Activated naive CD8-positive, alpha-beta T cell treated with anti-CD3 and anti-CD28 coated beads for 36 hours (primary cell): ENCODE measurements at regions not wholly inside any gene's neighbourhood (a gene's known extent, or its start where the extent isn't known, plus 50 kb on each side); places are given as distances from the start of the nearest gene placed in this dataset.

Source experiments
- DNase-seq: peaks from one replicate; pipeline ENCODE4 v3.0.0; 2021
- H3K27ac Mint-ChIP-seq: one replicate; pipeline ENCODE4 v1.8.0; 2022; ENCODE audit warnings: mild to moderate bottlenecking, moderate library complexity, mixed read lengths
- H3K27me3 Mint-ChIP-seq: one replicate; pipeline ENCODE4 v1.8.0; 2022; ENCODE audit warnings: mild to moderate bottlenecking, mixed read lengths
- H3K36me3 Mint-ChIP-seq: one replicate; pipeline ENCODE4 v1.8.0; 2021; ENCODE audit warnings: mild to moderate bottlenecking, mixed read lengths
- H3K4me1 Mint-ChIP-seq: one replicate; pipeline ENCODE4 v1.8.0; 2021; ENCODE audit warnings: mixed read lengths
- H3K4me3 Mint-ChIP-seq: one replicate; pipeline ENCODE4 v1.8.0; 2022; ENCODE audit warnings: mild to moderate bottlenecking, moderate library complexity, mixed read lengths
- H3K9me3 Mint-ChIP-seq: one replicate; pipeline ENCODE4 v1.8.0; 2022; ENCODE audit warnings: mixed read lengths

- Mint-ChIP-seq H3K4me1 (no peaks in the 10 kb centered on the region), H3K36me3 (no peaks in the 10 kb centered on the region), H3K9me3 (peaks cover 9% of the 10 kb centered on the region), H3K27ac (no peak overlapping the region), H3K27me3 (peaks cover 3% of the 10 kb centered on the region), H3K4me3 (no peak overlapping the region)
- no peak for DNase-seq
Observed at GRCh38 chr3:16658004-16658924, 53.0 kb upstream of the DAZL start.

DNA sequence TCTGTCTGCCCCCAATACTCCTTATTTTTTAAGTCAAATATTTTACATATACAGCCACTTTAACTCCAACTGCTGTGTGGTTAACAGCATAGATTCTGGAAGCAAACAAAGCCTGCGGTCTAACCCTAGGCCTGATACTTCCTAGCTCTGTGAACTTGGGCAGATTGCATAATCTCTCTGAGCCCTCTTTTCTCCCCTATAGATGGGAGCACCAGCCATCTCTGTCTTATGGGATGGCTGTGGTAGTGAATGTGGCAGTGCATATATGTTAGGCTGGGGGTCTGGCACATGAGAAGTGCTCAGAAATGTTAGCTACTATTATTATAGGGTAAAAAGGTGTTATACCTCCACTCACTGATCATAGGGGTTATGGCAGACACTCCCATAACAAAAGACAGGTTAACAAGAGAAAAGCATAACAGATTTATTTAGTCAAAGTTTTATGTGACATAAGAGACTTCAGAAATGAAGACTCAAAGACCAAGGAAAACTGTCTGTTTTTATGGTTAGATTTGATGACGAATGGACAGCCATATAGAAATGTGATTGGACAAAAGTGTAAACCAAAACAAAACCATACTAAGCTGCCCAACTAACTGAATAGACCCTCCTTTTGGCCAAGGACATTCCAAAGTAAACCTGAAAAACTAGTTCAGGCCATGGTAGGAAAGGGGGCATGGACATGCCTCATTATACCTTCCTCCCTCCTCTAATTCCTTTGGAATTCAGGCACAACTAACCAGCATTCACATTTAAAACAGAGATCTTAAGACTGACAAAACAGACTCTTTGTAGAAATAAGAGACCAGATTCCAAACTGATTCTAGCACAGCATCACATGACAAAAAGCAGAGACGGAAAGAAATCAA, 53.9 kb upstream of the DAZL start:
- DNase-seq: no peak
- Mint-ChIP-seq H3K27me3 (peaks cover 9% of the 10 kb centered on the region), H3K9me3 (peaks cover 9% of the 10 kb centered on the region), H3K4me1 (no peaks in the 10 kb centered on the region), H3K27ac (no peak overlapping the region), H3K4me3 (no peak overlapping the region), H3K36me3 (no peaks in the 10 kb centered on the region)

GRCh38 chr3:16663854-16664712, 58.9 kb upstream of the DAZL start:
- H3K4me1 Mint-ChIP-seq: no peaks in the 10 kb centered on the region
- DNase-seq: no peak
- no peak overlapping the region for H3K27ac Mint-ChIP-seq
- no peaks in the 10 kb centered on the region for H3K36me3 Mint-ChIP-seq
- H3K9me3 Mint-ChIP-seq: peaks cover 9% of the 10 kb centered on the region
- H3K4me3 Mint-ChIP-seq: no peak overlapping the region
- peaks cover 9% of the 10 kb centered on the region for H3K27me3 Mint-ChIP-seq

DNA sequence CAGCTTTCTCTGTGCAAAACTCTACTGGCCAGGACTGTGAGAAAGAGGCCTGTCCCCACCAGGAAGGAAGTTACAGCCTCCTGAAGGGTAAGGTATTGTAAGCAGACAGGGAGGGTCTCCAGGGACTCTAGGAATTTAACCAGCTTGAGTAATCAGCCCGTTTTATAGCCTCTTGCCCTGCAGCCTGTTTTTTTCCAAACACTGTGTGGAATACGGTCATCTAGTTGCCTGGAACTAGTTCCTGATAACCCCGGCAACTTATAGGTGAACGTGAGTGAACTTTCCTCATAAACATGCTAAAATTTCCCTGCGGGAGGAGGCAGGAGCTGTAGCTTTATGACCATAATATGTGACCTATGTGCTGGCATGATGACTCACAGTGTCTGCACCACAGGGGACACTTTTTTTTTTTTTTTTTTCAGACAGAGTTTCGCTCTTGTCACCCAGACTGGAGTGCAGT, 60.1 kb upstream of the DAZL start:
- Mint-ChIP-seq H3K4me3 (no peak overlapping the region), H3K9me3 (peaks cover 9% of the 10 kb centered on the region)

DNA sequence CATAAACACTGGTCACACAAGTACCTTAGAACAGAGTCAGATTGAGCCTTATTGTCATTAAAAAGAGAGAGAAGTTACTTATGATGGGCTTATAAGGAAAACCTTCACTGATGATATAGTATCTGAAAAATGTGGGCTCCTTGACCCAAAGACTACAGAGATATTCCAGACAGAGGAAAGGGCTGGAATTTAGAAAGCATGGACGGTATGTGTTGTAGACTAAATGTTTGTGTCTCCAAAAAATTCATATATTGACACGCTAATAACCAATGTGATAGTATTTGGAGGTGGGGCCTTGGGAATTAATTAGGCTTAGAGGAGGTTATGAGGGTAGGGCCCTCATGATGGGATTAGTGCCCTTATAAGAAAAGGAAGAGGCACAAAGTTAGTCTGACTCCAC, 61.0 kb upstream of the DAZL start:
- Mint-ChIP-seq H3K4me1 (no peaks in the 10 kb centered on the region), H3K27ac (no peak overlapping the region), H3K4me3 (no peak overlapping the region), H3K36me3 (no peaks in the 10 kb centered on the region), H3K27me3 (peaks cover 9% of the 10 kb centered on the region), H3K9me3 (peaks cover 4% of the 10 kb centered on the region)
- DNase-seq: no peak

More for the DNA sequence above, 60.1 kb upstream of the DAZL start:
- Mint-ChIP-seq H3K27ac (no peak overlapping the region), H3K4me1 (no peaks in the 10 kb centered on the region), H3K36me3 (no peaks in the 10 kb centered on the region), H3K27me3 (peaks cover 9% of the 10 kb centered on the region)
- no peak for DNase-seq

- no peaks in the 10 kb centered on the region for H3K36me3 Mint-ChIP-seq
- no peaks in the 10 kb centered on the region for H3K4me1 Mint-ChIP-seq
- H3K27me3 Mint-ChIP-seq: peaks cover 9% of the 10 kb centered on the region
- no peak overlapping the region for H3K27ac Mint-ChIP-seq
- no peaks in the 10 kb centered on the region for H3K9me3 Mint-ChIP-seq
- no peak for DNase-seq
- H3K4me3 Mint-ChIP-seq: no peak overlapping the region
Observed at GRCh38 chr3:16667633-16668032, 62.4 kb upstream of the DAZL start.

DNA sequence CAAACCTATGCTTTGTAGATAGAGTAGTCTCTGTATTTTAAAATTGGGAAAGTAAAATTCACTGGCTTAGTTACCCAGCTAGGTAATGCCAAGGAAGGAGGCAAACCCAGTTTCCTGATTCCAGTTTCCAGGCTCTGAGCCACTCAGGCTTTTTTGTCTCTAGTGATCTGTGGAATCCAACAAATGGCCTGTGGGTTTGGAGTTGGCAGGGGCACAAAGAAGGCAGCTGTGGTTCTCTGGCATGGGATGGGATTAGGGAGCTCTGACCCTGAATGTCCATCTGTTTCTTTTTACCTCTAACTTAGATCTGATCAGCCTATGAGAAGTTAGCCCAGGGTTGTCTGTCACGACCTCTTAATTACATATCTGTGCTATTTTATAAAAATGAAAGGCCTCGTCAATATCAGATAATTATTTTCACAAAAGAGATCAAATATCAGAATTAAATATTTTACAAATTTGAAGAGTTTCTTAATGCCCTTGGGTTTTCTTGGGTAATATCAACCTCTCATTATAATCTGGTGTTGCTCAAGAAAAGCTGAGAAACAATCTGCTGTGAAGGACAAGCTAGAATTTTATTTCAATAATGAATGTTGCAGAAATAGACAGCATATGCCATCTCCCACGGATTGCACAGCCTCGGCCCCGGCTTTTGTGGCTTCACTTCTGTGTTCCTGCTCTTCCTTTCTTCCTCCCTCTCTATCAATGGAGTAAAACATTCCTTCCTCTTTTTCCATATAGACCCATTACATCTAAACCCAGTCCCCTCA, 63.7 kb upstream of the DAZL start:
- no peaks in the 10 kb centered on the region for H3K27me3 Mint-ChIP-seq
- no peak overlapping the region for H3K27ac Mint-ChIP-seq
- H3K4me1 Mint-ChIP-seq: no peaks in the 10 kb centered on the region
- H3K36me3 Mint-ChIP-seq: no peaks in the 10 kb centered on the region
- no peak overlapping the region for H3K4me3 Mint-ChIP-seq
- no peak for DNase-seq
- H3K9me3 Mint-ChIP-seq: no peaks in the 10 kb centered on the region

DNA sequence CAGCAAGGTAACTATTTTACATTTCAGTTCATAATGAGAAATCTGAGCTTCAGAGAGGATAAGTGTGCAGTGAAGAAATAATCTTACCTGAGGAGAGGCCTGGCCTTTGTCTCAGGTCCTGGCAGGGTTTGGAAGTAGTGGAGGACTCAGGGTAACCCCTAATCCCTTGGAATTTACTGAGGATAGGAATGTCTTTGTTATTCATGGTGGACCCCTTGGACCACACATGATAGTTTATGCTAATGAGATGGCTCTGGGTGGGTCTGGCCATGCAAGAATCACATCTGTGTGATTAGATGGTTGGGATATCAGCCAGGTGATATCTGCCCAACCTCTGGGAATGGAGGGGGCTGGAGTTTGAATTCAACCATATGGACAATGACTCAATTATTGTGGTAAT, 65.0 kb upstream of the DAZL start:
- Mint-ChIP-seq H3K4me1 (no peaks in the 10 kb centered on the region), H3K9me3 (no peaks in the 10 kb centered on the region), H3K27ac (no peak overlapping the region), H3K36me3 (no peaks in the 10 kb centered on the region), H3K4me3 (no peak overlapping the region), H3K27me3 (no peaks in the 10 kb centered on the region)
- no peak for DNase-seq

GRCh38 chr3:16671690-16672089, 66.5 kb upstream of the DAZL start:
- DNase-seq: no peak
- H3K9me3 Mint-ChIP-seq: peaks cover 6% of the 10 kb centered on the region
- no peaks in the 10 kb centered on the region for H3K27me3 Mint-ChIP-seq
- no peak overlapping the region for H3K4me3 Mint-ChIP-seq
- H3K4me1 Mint-ChIP-seq: no peaks in the 10 kb centered on the region
- H3K27ac Mint-ChIP-seq: no peak overlapping the region
- H3K36me3 Mint-ChIP-seq: no peaks in the 10 kb centered on the region

DNA sequence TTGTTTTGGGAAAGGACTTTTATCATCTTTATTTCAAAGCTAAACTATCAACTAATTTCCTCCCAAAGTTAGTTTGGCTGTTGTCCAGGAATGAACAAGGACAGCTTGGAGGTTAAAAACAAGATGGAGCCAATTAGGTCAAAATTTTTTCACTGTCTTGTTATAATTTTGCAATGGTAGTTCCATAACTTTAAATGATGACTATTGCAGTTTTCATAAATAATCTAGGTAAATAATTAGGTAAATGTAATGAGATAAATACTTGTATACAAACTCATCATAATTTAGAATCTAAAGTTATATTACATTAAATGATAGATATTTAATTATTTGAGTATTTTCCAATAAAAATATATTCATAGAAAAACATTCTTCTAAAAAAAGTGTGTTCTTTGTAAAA, 68.3 kb upstream of the DAZL start:
- Mint-ChIP-seq H3K27me3 (no peaks in the 10 kb centered on the region), H3K9me3 (peaks cover 9% of the 10 kb centered on the region), H3K4me1 (no peaks in the 10 kb centered on the region), H3K4me3 (no peak overlapping the region), H3K36me3 (peaks cover 2% of the 10 kb centered on the region), H3K27ac (no peak overlapping the region)
- DNase-seq: no peak

DNA sequence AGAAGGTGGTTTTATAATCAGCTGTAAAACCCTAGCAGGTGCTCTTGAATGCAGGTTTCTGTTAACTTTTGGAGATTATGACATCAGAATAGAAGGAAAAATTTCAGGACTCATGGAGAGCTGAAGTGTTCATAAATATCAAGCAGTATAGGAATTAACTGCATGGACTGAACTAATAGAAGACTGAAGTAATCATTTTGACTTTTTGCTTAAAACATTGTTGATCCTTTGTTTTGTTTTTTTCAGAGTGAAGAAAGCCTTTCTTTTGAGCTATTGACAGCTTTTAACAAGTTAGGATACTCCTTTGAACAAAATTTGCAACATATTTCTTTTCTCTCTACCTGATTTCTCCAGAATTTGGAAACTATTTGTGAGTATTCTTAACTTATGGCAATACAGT, 70.6 kb upstream of the DAZL start:
- H3K9me3 Mint-ChIP-seq: peaks cover 9% of the 10 kb centered on the region
- H3K36me3 Mint-ChIP-seq: peaks cover 4% of the 10 kb centered on the region
- H3K27ac Mint-ChIP-seq: no peak overlapping the region
- H3K4me3 Mint-ChIP-seq: no peak overlapping the region
- H3K27me3 Mint-ChIP-seq: no peaks in the 10 kb centered on the region
- H3K4me1 Mint-ChIP-seq: no peaks in the 10 kb centered on the region
- no peak for DNase-seq

GRCh38 chr3:16686679-16687078, 81.5 kb upstream of the DAZL start:
- H3K4me3 Mint-ChIP-seq: no peak overlapping the region
- no peaks in the 10 kb centered on the region for H3K27me3 Mint-ChIP-seq
- H3K9me3 Mint-ChIP-seq: no peaks in the 10 kb centered on the region
- H3K4me1 Mint-ChIP-seq: no peaks in the 10 kb centered on the region
- H3K36me3 Mint-ChIP-seq: no peaks in the 10 kb centered on the region
- no peak for DNase-seq
- no peak overlapping the region for H3K27ac Mint-ChIP-seq

- no peak overlapping the region for H3K4me3 Mint-ChIP-seq
- no peak for DNase-seq
- no peak overlapping the region for H3K27ac Mint-ChIP-seq
- no peaks in the 10 kb centered on the region for H3K4me1 Mint-ChIP-seq
- H3K27me3 Mint-ChIP-seq: no peaks in the 10 kb centered on the region
- no peaks in the 10 kb centered on the region for H3K9me3 Mint-ChIP-seq
- H3K36me3 Mint-ChIP-seq: no peaks in the 10 kb centered on the region
Observed at GRCh38 chr3:16687221-16687620, 82.0 kb upstream of the DAZL start.
